GM12872 (cell line): ENCODE measurements at regions not wholly inside any gene's neighbourhood (a gene's known extent, or its start where the extent isn't known, plus 50 kb on each side); places are given as distances from the start of the nearest gene placed in this dataset.

ENCODE experiments used
- CTCF ChIP-seq: IDR thresholded peaks from 3 replicates; pipeline ENCODE4 v1.5.1; 2011; ENCODE audit warnings: low read depth, mild to moderate bottlenecking, low read length, moderate library complexity; ENCODE audit not compliant: insufficient read depth

GRCh38 chr10:123294109-123294508 lies 139.9 kb downstream of the BUB3 start:
- no peak for TF ChIP-seq CTCF

- TF ChIP-seq CTCF = no peak
Measured at GRCh38 chr10:123294886-123295285, 140.7 kb downstream of the BUB3 start.

- TF ChIP-seq CTCF = no peak
Measured at GRCh38 chr10:123295644-123296043, 141.4 kb downstream of the BUB3 start.

- TF ChIP-seq CTCF = no peak
Measured at GRCh38 chr10:123297175-123297574, 143.0 kb downstream of the BUB3 start.

GRCh38 chr10:123298583-123298982 lies 144.4 kb downstream of the BUB3 start:
- no peak for TF ChIP-seq CTCF

GRCh38 chr10:123299598-123299997 lies 145.4 kb downstream of the BUB3 start:
- no peak for TF ChIP-seq CTCF

- TF ChIP-seq CTCF = no peak
Measured at GRCh38 chr10:123301077-123301857, 147.1 kb downstream of the BUB3 start.
